Endothelial cell (in vitro differentiated cells): ENCODE measurements at regions not wholly inside any gene's neighbourhood (a gene's known extent, or its start where the extent isn't known, plus 50 kb on each side); places are given as distances from the start of the nearest gene placed in this dataset.

Experiments
- DNase-seq: peaks from one replicate; pipeline ENCODE4 v3.0.0; 2021; ENCODE audit warnings: low spot score
- H3K27ac Mint-ChIP-seq: one replicate; pipeline ENCODE4 v1.8.0; 2021; ENCODE audit warnings: mixed read lengths, inconsistent platforms; ENCODE audit not compliant: unreplicated experiment
- H3K27me3 Mint-ChIP-seq: one replicate; pipeline ENCODE4 v1.8.0; 2021; ENCODE audit warnings: mild to moderate bottlenecking, moderate library complexity, mixed read lengths, inconsistent platforms; ENCODE audit not compliant: unreplicated experiment
- H3K36me3 Mint-ChIP-seq: one replicate; pipeline ENCODE4 v1.8.0; 2021; ENCODE audit warnings: mild to moderate bottlenecking, low read depth, mixed read lengths, inconsistent platforms; ENCODE audit not compliant: unreplicated experiment
- H3K4me1 Mint-ChIP-seq: one replicate; pipeline ENCODE4 v1.8.0; 2021; ENCODE audit warnings: mild to moderate bottlenecking, mixed read lengths, inconsistent platforms; ENCODE audit not compliant: unreplicated experiment
- H3K4me3 Mint-ChIP-seq: one replicate; pipeline ENCODE4 v1.8.0; 2021; ENCODE audit warnings: mild to moderate bottlenecking, mixed read lengths, inconsistent platforms; ENCODE audit not compliant: unreplicated experiment
- H3K9me3 Mint-ChIP-seq: one replicate; pipeline ENCODE4 v1.8.0; 2021; ENCODE audit warnings: mixed read lengths, inconsistent platforms; ENCODE audit not compliant: unreplicated experiment
- TF ChIP-seq, protein P1 (sequence below): fragments of 200-600 bp; sonication (generic); IDR thresholded peaks from one replicate; pipeline ENCODE4 v1.5.0; 2021; ENCODE audit warnings: antibody characterized with exemption; ENCODE audit not compliant: unreplicated experiment

DNA sequence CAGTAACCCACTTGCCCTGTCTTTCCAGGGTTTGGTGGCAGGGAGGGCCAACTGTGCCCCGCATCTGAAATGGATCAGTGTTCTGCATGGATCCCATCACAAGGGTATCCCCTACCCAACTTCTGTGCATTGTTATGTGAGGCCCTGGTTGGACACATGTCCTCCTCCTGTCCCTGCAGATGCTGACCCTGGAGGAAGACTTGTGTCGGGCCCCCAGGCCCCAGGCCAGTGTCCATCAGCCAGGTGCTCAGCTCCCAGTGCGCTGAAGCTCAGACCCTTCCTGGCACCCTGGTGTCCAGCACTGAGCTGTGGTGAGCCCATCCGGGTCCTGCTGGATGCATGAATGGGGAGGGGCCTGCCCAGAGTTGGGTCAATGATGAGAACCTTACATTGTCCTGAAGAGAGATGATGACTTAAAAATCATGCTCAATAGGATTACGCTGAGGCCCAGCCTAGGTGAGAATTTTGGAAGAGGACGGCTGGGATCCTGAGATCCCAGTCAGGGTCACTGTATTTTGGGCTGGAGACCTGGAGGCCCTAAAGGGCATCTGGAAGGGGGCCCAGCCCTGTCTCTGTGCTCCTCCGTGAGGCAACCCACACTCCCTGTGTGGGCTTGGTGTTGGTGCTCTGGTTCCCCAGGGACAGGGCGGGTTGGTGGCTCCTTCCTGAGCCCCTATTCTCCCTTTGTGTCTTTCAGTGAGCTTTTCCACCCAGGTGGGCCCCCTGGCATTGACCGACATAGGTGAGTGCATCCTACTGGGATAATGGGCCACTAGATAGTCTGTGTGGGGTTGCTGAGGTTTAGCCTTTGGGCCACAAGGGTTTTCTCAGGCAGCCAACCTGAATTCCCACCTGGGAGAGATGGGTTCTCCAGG is 199.1 kb downstream of the UBE3A start:
- peaks cover 10% of the 10 kb centered on the region for H3K27me3 Mint-ChIP-seq
- no peaks in the 10 kb centered on the region for H3K4me1 Mint-ChIP-seq
- DNase-seq: no peak
- H3K9me3 Mint-ChIP-seq: peaks cover 8% of the 10 kb centered on the region
- H3K4me3 Mint-ChIP-seq: no peak overlapping the region
- TF ChIP-seq, protein P1, sequence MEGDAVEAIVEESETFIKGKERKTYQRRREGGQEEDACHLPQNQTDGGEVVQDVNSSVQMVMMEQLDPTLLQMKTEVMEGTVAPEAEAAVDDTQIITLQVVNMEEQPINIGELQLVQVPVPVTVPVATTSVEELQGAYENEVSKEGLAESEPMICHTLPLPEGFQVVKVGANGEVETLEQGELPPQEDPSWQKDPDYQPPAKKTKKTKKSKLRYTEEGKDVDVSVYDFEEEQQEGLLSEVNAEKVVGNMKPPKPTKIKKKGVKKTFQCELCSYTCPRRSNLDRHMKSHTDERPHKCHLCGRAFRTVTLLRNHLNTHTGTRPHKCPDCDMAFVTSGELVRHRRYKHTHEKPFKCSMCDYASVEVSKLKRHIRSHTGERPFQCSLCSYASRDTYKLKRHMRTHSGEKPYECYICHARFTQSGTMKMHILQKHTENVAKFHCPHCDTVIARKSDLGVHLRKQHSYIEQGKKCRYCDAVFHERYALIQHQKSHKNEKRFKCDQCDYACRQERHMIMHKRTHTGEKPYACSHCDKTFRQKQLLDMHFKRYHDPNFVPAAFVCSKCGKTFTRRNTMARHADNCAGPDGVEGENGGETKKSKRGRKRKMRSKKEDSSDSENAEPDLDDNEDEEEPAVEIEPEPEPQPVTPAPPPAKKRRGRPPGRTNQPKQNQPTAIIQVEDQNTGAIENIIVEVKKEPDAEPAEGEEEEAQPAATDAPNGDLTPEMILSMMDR: no peak
- no peak overlapping the region for H3K27ac Mint-ChIP-seq
- peaks cover 20% of the 10 kb centered on the region for H3K36me3 Mint-ChIP-seq

DNA sequence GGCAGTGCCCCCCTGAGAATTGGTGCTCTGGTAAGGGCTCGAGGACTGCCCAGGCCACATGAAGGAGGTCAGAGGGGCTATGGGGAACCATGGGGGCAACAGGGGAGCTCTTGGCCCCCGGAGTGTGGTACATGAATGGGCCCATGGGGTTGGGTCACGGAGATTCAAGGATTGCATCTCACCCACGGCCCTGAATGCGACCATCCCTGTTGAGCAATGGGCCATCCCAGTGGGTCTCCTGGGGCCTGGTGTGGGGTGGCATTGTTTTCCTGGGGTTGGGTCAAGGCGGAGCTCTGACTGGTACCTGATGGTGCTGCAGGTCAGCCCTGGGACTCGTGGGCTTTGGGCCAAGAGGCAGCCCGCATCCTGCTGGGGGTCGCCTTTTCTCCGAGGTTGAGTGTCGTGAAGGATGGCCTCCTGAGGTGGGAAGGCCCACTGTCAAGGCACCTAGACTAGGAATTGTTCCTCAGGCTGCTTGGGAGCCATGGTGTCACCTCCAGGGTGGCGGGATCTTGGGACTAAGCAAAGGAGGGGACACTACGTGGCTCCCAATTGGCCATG is 198.3 kb downstream of the UBE3A start:
- H3K27ac Mint-ChIP-seq: no peak overlapping the region
- no peak for DNase-seq
- TF ChIP-seq, protein P1: no peak
- H3K36me3 Mint-ChIP-seq: peaks cover 16% of the 10 kb centered on the region
- no peaks in the 10 kb centered on the region for H3K4me1 Mint-ChIP-seq
- no peak overlapping the region for H3K4me3 Mint-ChIP-seq
- peaks cover 8% of the 10 kb centered on the region for H3K9me3 Mint-ChIP-seq
- peaks cover 10% of the 10 kb centered on the region for H3K27me3 Mint-ChIP-seq

DNA sequence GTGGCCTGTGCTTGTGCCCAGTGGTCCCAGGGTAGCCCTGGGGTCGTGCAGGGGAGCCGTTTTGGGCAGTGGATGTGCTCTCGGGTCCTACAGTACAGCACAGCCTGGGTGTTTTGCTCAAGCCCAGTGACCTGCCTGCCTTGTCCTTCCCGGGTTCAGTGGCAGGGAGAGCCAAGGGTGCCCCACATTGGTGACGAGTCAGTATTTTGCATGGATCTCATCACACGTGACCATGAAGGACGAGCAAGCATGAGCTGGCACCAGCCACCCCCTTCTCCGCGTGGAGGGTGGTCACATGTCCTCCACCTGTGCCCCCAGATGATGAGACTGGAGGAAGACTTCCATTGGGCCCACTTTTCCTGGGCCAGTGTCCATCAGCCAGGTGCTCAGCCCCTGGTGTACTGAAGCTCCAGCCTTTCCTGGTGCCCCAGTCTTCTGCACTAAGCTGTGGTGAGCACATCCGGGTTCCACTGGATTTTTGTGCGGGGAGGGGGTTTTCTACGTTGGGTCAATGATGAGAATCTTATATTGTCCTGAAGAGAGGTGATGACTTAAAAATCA is 197.5 kb downstream of the UBE3A start:
- Mint-ChIP-seq H3K27me3 (peaks cover 12% of the 10 kb centered on the region), H3K36me3 (peaks cover 12% of the 10 kb centered on the region), H3K9me3 (peaks cover 8% of the 10 kb centered on the region), H3K4me3 (no peak overlapping the region), H3K4me1 (no peaks in the 10 kb centered on the region), H3K27ac (no peak overlapping the region)
- TF ChIP-seq, protein P1: no peak
- no peak for DNase-seq

DNA sequence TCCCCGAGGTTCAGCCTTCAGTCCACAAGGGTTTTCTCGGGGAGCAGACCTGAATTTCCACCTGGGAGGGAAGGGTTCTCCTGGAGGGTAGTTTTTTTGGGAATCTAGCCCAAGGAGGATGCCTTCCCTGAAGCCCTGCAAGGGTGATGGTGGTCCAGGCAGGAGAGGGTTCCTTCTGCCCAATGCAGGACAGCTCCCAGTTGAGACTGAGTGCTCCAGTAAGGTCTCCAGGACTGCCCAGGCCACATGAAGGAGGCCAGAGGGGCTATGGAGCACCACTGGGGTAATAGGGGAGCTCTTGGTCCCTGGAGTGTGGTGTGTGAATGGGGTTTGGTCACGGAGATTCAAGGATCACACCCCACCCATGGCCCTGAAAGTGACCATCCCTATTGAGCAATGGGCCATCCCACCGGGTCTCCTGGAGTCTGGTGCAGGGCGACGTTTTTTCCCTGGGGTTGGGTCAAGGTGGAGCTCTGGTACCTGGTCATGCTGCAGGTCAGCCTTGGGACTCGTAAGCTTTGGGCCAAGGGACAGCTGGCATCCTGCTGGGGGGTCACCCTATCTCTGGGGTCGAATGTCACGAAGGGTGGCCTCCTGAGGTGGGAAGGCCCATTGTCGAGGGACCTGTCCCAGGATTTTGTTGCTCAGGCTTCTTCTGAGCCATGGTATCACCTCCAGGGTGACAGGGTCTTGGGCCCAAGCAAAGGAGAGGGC is 196.5 kb downstream of the UBE3A start:
- peaks cover 14% of the 10 kb centered on the region for H3K27me3 Mint-ChIP-seq
- H3K4me1 Mint-ChIP-seq: no peaks in the 10 kb centered on the region
- H3K36me3 Mint-ChIP-seq: peaks cover 16% of the 10 kb centered on the region
- no peak overlapping the region for H3K4me3 Mint-ChIP-seq
- H3K9me3 Mint-ChIP-seq: peaks cover 11% of the 10 kb centered on the region
- no peak overlapping the region for H3K27ac Mint-ChIP-seq
- TF ChIP-seq, protein P1: no peak
- DNase-seq: no peak
